ENCODE measurements at regions not wholly inside any gene's neighbourhood (a gene's known extent, or its start where the extent isn't known, plus 50 kb on each side); places are given as distances from the start of the nearest gene placed in this dataset.
"Not testable (repeated sequence)": the region's sequence is repeated elsewhere in the genome, so short reads cannot be mapped to it uniquely, and the experiment has no call there.

- Mint-ChIP-seq H3K4me3 (no peak overlapping the region), H3K27ac (no peak overlapping the region), H3K4me1 (no peaks in the 10 kb centered on the region), H3K27me3 (ENCODE audit: low read depth) (peaks cover 2% of the 10 kb centered on the region), H3K9me3 (peaks cover 7% of the 10 kb centered on the region), H3K36me3 (no peaks in the 10 kb centered on the region)
- no peak for DNase-seq (ENCODE audit: low spot score in 2 of 2, unreplicated experiment in 2 of 2)
- TF ChIP-seq CTCF (IDR thresholded peaks at IDR 0.05; ENCODE audit: unreplicated experiment), result no peak
Observed at GRCh38 chr4:85039526-85039925, 73.0 kb upstream of the WDFY3 start.

- not testable (repeated sequence) for H3K4me1 Mint-ChIP-seq; H3K4me3 Mint-ChIP-seq; H3K36me3 Mint-ChIP-seq; H3K27ac Mint-ChIP-seq; DNase-seq (ENCODE audit: low spot score in 2 of 2, unreplicated experiment in 2 of 2)
- peaks cover 12% of the 10 kb centered on the region for H3K9me3 Mint-ChIP-seq
- H3K27me3 Mint-ChIP-seq (ENCODE audit: low read depth), result peaks cover 29% of the 10 kb centered on the region
Observed at GRCh38 chr4:85043812-85044496, 77.5 kb upstream of the WDFY3 start.

- no peaks in the 10 kb centered on the region for H3K36me3 Mint-ChIP-seq
- TF ChIP-seq CTCF (IDR thresholded peaks at IDR 0.05; ENCODE audit: unreplicated experiment), result no peak
- peaks cover 50% of the 10 kb centered on the region for H3K27me3 Mint-ChIP-seq (ENCODE audit: low read depth)
- no peaks in the 10 kb centered on the region for H3K4me1 Mint-ChIP-seq
- no peak for DNase-seq (ENCODE audit: low spot score in 2 of 2, unreplicated experiment in 2 of 2)
- no peak overlapping the region for H3K27ac Mint-ChIP-seq
- no peak overlapping the region for H3K4me3 Mint-ChIP-seq
- H3K9me3 Mint-ChIP-seq, result peaks cover 12% of the 10 kb centered on the region
Observed at GRCh38 chr4:85050736-85051135, 84.2 kb upstream of the WDFY3 start.

GRCh38 chr4:85051526-85051925 lies 85.0 kb upstream of the WDFY3 start:
- Mint-ChIP-seq H3K9me3 (peaks cover 12% of the 10 kb centered on the region), H3K4me3 (no peak overlapping the region), H3K27ac (no peak overlapping the region), H3K36me3 (no peaks in the 10 kb centered on the region), H3K27me3 (ENCODE audit: low read depth) (peaks cover 42% of the 10 kb centered on the region), H3K4me1 (no peaks in the 10 kb centered on the region)
- no peak for TF ChIP-seq CTCF (IDR thresholded peaks at IDR 0.05; ENCODE audit: unreplicated experiment)
- DNase-seq (ENCODE audit: low spot score in 2 of 2, unreplicated experiment in 2 of 2), result no peak

- not testable (repeated sequence) for H3K9me3 Mint-ChIP-seq; H3K36me3 Mint-ChIP-seq; DNase-seq (ENCODE audit: low spot score in 2 of 2, unreplicated experiment in 2 of 2); H3K4me1 Mint-ChIP-seq; H3K27ac Mint-ChIP-seq; H3K4me3 Mint-ChIP-seq
- H3K27me3 Mint-ChIP-seq (ENCODE audit: low read depth), result peaks cover 40% of the 10 kb centered on the region
Observed at GRCh38 chr4:85054925-85055324, 88.4 kb upstream of the WDFY3 start.

GRCh38 chr4:85058551-85058950 lies 92.1 kb upstream of the WDFY3 start:
- no peaks in the 10 kb centered on the region for H3K4me1 Mint-ChIP-seq
- no peak overlapping the region for H3K27ac Mint-ChIP-seq
- no peak overlapping the region for H3K4me3 Mint-ChIP-seq
- no peak for DNase-seq (ENCODE audit: low spot score in 2 of 2, unreplicated experiment in 2 of 2)
- H3K27me3 Mint-ChIP-seq (ENCODE audit: low read depth), result peaks cover 48% of the 10 kb centered on the region
- peaks cover 4% of the 10 kb centered on the region for H3K9me3 Mint-ChIP-seq
- no peaks in the 10 kb centered on the region for H3K36me3 Mint-ChIP-seq
- no peak for TF ChIP-seq CTCF (IDR thresholded peaks at IDR 0.05; ENCODE audit: unreplicated experiment)

- no peaks in the 10 kb centered on the region for H3K36me3 Mint-ChIP-seq
- TF ChIP-seq CTCF (IDR thresholded peaks at IDR 0.05; ENCODE audit: unreplicated experiment), result no peak
- DNase-seq (ENCODE audit: low spot score in 2 of 2, unreplicated experiment in 2 of 2), result no peak
- peaks cover 55% of the 10 kb centered on the region for H3K27me3 Mint-ChIP-seq (ENCODE audit: low read depth)
- no peak overlapping the region for H3K27ac Mint-ChIP-seq
- peaks cover 4% of the 10 kb centered on the region for H3K9me3 Mint-ChIP-seq
- no peak overlapping the region for H3K4me3 Mint-ChIP-seq
- H3K4me1 Mint-ChIP-seq, result no peaks in the 10 kb centered on the region
Observed at GRCh38 chr4:85061974-85062373, 95.5 kb upstream of the WDFY3 start.
